ENCODE measurements at regions not wholly inside any gene's neighbourhood (a gene's known extent, or its start where the extent isn't known, plus 50 kb on each side); places are given as distances from the start of the nearest gene placed in this dataset.

DNA sequence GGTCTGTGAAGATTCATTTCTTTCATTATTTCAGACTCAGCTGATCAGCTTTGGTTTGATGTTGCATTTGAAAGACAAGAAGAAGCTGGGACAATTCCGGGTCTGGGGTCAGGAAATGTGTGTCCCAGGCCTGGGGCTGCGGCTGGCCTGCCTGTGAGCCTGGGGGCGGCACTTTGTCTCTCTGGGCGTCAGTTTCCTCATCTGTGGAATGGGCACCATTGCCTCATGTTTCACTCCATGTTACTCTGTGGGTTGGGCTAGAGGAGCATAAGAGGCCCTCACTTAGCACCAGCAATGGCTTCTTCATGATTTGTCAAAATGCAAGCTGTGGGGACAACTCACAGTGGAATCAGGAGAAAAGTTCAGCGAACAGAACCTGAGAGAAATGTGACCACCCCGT, 570.1 kb downstream of the VRK1 start:
- H3K27ac Mint-ChIP-seq: no peak overlapping the region
- peaks cover 13% of the 10 kb centered on the region for H3K4me1 Mint-ChIP-seq
- Histone ChIP-seq H3K9ac (ENCODE audit: extremely low read depth, low read length, poor library complexity, severe bottlenecking) (no peak overlapping the region), H3K4me3 (ENCODE audit: low read length) (no peak overlapping the region), H3K27ac (ENCODE audit: low read depth, low read length) (no peak overlapping the region), H3K36me3 (ENCODE audit: control insufficient read depth, insufficient read depth, low read length) (no peaks in the 10 kb centered on the region), H3K27me3 (ENCODE audit: control insufficient read depth, insufficient read depth, low read length, poor library complexity, severe bottlenecking) (no peaks in the 10 kb centered on the region), H3K9me3 (ENCODE audit: control insufficient read depth, low read length) (no peaks in the 10 kb centered on the region), H3K4me1 (ENCODE audit: control insufficient read depth, insufficient read depth, low read length) (no peaks in the 10 kb centered on the region)
- peaks cover 5% of the 10 kb centered on the region for H3K9me3 Mint-ChIP-seq
- peaks cover 6% of the 10 kb centered on the region for H3K27me3 Mint-ChIP-seq (ENCODE audit: insufficient read depth)
- H3K36me3 Mint-ChIP-seq (ENCODE audit: low read depth): no peaks in the 10 kb centered on the region
- TF ChIP-seq, protein P1, sequence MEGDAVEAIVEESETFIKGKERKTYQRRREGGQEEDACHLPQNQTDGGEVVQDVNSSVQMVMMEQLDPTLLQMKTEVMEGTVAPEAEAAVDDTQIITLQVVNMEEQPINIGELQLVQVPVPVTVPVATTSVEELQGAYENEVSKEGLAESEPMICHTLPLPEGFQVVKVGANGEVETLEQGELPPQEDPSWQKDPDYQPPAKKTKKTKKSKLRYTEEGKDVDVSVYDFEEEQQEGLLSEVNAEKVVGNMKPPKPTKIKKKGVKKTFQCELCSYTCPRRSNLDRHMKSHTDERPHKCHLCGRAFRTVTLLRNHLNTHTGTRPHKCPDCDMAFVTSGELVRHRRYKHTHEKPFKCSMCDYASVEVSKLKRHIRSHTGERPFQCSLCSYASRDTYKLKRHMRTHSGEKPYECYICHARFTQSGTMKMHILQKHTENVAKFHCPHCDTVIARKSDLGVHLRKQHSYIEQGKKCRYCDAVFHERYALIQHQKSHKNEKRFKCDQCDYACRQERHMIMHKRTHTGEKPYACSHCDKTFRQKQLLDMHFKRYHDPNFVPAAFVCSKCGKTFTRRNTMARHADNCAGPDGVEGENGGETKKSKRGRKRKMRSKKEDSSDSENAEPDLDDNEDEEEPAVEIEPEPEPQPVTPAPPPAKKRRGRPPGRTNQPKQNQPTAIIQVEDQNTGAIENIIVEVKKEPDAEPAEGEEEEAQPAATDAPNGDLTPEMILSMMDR (conservative IDR thresholded peaks at IDR 0.05): no peak
- no peak overlapping the region for H3K4me3 Mint-ChIP-seq
- 75 to 100% methylated on average over 4 to 6 of the region's 6 CpGs for WGBS, 2 experiments (ENCODE audit: insufficient coverage in 1 of 2, insufficient read length in 1 of 2)
- no peak for DNase-seq

DNA sequence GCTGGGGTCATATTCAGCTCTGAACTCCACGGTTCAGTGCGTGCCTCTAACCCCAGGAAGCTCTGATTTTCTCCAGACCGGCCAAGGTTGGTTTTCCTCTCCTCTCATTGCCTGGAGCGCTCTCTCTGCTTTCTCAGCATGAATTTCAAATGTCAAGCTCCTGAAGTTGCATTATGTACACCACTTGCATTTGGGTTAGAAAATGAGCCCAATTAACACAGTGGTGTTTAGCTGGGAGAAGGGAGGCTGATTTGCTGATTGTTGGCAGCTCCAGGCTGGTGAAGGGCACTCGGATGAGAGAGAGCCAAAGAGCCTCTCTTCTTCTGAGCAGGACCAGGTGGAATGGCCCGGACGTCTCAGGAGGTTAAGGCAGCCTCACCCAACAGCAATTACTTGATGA, 570.9 kb downstream of the VRK1 start:
- peaks cover 6% of the 10 kb centered on the region for H3K27me3 Mint-ChIP-seq (ENCODE audit: insufficient read depth)
- peaks cover 5% of the 10 kb centered on the region for H3K9me3 Mint-ChIP-seq
- Histone ChIP-seq H3K36me3 (ENCODE audit: control insufficient read depth, insufficient read depth, low read length) (no peaks in the 10 kb centered on the region), H3K27ac (ENCODE audit: low read depth, low read length) (no peak overlapping the region), H3K9ac (ENCODE audit: extremely low read depth, low read length, poor library complexity, severe bottlenecking) (no peak overlapping the region), H3K4me3 (ENCODE audit: low read length) (no peak overlapping the region), H3K27me3 (ENCODE audit: control insufficient read depth, insufficient read depth, low read length, poor library complexity, severe bottlenecking) (no peaks in the 10 kb centered on the region), H3K4me1 (ENCODE audit: control insufficient read depth, insufficient read depth, low read length) (no peaks in the 10 kb centered on the region), H3K9me3 (ENCODE audit: control insufficient read depth, low read length) (no peaks in the 10 kb centered on the region)
- no peak for DNase-seq
- no peak overlapping the region for H3K27ac Mint-ChIP-seq
- H3K4me1 Mint-ChIP-seq: peaks cover 13% of the 10 kb centered on the region
- 79 to 81% methylated on average over 7 of the region's 7 CpGs for whole genome bisulfite sequencing, 2 experiments (ENCODE audit: insufficient coverage in 1 of 2, insufficient read length in 1 of 2)
- H3K36me3 Mint-ChIP-seq (ENCODE audit: low read depth): no peaks in the 10 kb centered on the region
- H3K4me3 Mint-ChIP-seq: no peak overlapping the region
- TF ChIP-seq, protein P1 (conservative IDR thresholded peaks at IDR 0.05): no peak

DNA sequence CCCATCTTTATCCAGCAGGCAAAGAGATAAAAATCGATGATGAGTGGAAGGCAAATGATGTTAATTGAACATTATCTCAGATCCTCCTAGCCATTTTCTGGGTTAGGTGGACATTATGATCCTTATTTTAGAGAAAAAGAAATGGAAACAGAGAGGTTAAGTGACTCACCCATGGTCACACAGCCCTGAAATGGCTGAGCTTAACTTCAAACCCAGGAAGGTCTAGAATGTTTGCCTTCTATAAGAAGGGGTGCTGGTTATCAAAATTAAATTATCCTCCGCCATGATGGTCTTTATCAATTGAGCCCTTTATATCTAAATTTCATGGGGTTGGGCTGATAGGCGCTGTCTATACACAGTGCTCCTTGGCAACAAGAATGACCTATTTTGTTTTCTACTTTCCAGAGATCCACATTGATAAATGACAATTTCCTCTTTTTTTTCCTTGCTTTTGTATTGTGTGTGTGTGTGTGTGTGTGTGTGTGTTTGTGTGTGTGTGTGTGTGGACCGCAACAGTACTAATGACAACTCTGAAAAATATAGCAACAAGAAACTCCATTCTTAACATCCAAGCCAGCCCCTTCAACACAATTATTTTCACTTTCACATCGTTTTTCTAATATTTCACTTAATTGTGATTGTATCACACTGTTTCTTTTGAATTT, 571.9 kb downstream of the VRK1 start:
- no peak overlapping the region for H3K27ac Mint-ChIP-seq
- Histone ChIP-seq H3K9me3 (ENCODE audit: control insufficient read depth, low read length) (no peaks in the 10 kb centered on the region), H3K4me3 (ENCODE audit: low read length) (no peak overlapping the region), H3K27me3 (ENCODE audit: control insufficient read depth, insufficient read depth, low read length, poor library complexity, severe bottlenecking) (no peaks in the 10 kb centered on the region), H3K4me1 (ENCODE audit: control insufficient read depth, insufficient read depth, low read length) (no peaks in the 10 kb centered on the region), H3K36me3 (ENCODE audit: control insufficient read depth, insufficient read depth, low read length) (no peaks in the 10 kb centered on the region), H3K27ac (ENCODE audit: low read depth, low read length) (no peak overlapping the region), H3K9ac (ENCODE audit: extremely low read depth, low read length, poor library complexity, severe bottlenecking) (no peak overlapping the region)
- no peak for DNase-seq
- H3K36me3 Mint-ChIP-seq (ENCODE audit: low read depth): no peaks in the 10 kb centered on the region
- WGBS, 2 experiments (ENCODE audit: insufficient coverage in 1 of 2, insufficient read length in 1 of 2): 90 to 96% methylated on average over 3 to 4 of the region's 5 CpGs
- H3K4me3 Mint-ChIP-seq: no peak overlapping the region
- peaks cover 5% of the 10 kb centered on the region for H3K9me3 Mint-ChIP-seq
- H3K27me3 Mint-ChIP-seq (ENCODE audit: insufficient read depth): peaks cover 6% of the 10 kb centered on the region
- peaks cover 5% of the 10 kb centered on the region for H3K4me1 Mint-ChIP-seq
- TF ChIP-seq, protein P1 (conservative IDR thresholded peaks at IDR 0.05): no peak

Data from endodermal cell (in vitro differentiated cells).